ENCODE measurements at regions not wholly inside any gene's neighbourhood (a gene's known extent, or its start where the extent isn't known, plus 50 kb on each side); places are given as distances from the start of the nearest gene placed in this dataset.

- DNase-seq: no peak
- no peaks in the 10 kb centered on the region for H3K4me1 ChIP-seq
- TF ChIP-seq POLR2AphosphoS5 (IDR thresholded peaks at IDR 0.05) (no peak), CTCF (IDR thresholded peaks at IDR 0.05 in 8 of 11, conservative IDR thresholded peaks at IDR 0.05 in 3 of 11) (no peak), POLR2A (IDR thresholded peaks at IDR 0.05) (no peak)
- intact Hi-C loops (cut with DNase I; ENCODE audit: low total_unique reads): no loop called here
- H3K27me3 ChIP-seq (replicated peaks in 1 of 7): no peaks in the 10 kb centered on the region
- 38 to 52% (median 41%) methylated on average over 3 of the region's 3 CpGs for WGBS, 5 donors
- H3K4me3 ChIP-seq: no peak overlapping the region
- H3K9me3 ChIP-seq: peaks cover 0 to 12% (median 6%) of the 10 kb centered on the region in 8 donors
- H3K27ac ChIP-seq: no peak overlapping the region
- no peaks in the 10 kb centered on the region for H3K36me3 ChIP-seq
Measured at GRCh38 chr13:50344717-50345116, 329.5 kb downstream of the KCNRG start.

GRCh38 chr13:50345804-50346203, 330.6 kb downstream of the KCNRG start:
- no peak overlapping the region for H3K27ac ChIP-seq
- intact Hi-C loops (cut with DNase I; ENCODE audit: low total_unique reads): no loop called here

GRCh38 chr13:50348371-50348770, 333.1 kb downstream of the KCNRG start:
- H3K4me1 ChIP-seq: peaks cover 0 to under 1% (median 0%) of the 10 kb centered on the region in 6 donors

More at GRCh38 chr13:50345804-50346203, 330.6 kb downstream of the KCNRG start:
- Histone ChIP-seq H3K36me3 (no peaks in the 10 kb centered on the region), H3K4me3 (no peak overlapping the region), H3K27me3 (replicated peaks in 1 of 7) (no peaks in the 10 kb centered on the region), H3K4me1 (no peaks in the 10 kb centered on the region), H3K9me3 (peaks cover 0 to 12% (median 6%) of the 10 kb centered on the region in 8 donors)
- DNase-seq: no peak
- TF ChIP-seq POLR2AphosphoS5 (IDR thresholded peaks at IDR 0.05) (no peak), CTCF (IDR thresholded peaks at IDR 0.05 in 8 of 11, conservative IDR thresholded peaks at IDR 0.05 in 3 of 11) (no peak), POLR2A (IDR thresholded peaks at IDR 0.05) (no peak)
- WGBS, 5 donors: 9 to 16% methylated on average over 1 of the region's 1 CpG; no CpG with 5 or more reads in 3 of the 5 donors

More at GRCh38 chr13:50348371-50348770, 333.1 kb downstream of the KCNRG start:
- Histone ChIP-seq H3K27ac (no peak overlapping the region), H3K4me3 (no peak overlapping the region), H3K36me3 (no peaks in the 10 kb centered on the region), H3K27me3 (replicated peaks in 1 of 7) (no peaks in the 10 kb centered on the region), H3K9me3 (no peaks in the 10 kb centered on the region)
- TF ChIP-seq POLR2A (IDR thresholded peaks at IDR 0.05): no peak
- TF ChIP-seq POLR2AphosphoS5 (IDR thresholded peaks at IDR 0.05): no peak
- no peak for TF ChIP-seq CTCF (IDR thresholded peaks at IDR 0.05 in 8 of 11, conservative IDR thresholded peaks at IDR 0.05 in 3 of 11)
- DNase-seq: no peak
- intact Hi-C loops (cut with DNase I; ENCODE audit: low total_unique reads): no loop called here
- 89 to 96% (median 92%) methylated on average over 4 of the region's 4 CpGs for WGBS, 5 donors
